ENCODE measurements at regions not wholly inside any gene's neighbourhood (a gene's known extent, or its start where the extent isn't known, plus 50 kb on each side); places are given as distances from the start of the nearest gene placed in this dataset.

DNA sequence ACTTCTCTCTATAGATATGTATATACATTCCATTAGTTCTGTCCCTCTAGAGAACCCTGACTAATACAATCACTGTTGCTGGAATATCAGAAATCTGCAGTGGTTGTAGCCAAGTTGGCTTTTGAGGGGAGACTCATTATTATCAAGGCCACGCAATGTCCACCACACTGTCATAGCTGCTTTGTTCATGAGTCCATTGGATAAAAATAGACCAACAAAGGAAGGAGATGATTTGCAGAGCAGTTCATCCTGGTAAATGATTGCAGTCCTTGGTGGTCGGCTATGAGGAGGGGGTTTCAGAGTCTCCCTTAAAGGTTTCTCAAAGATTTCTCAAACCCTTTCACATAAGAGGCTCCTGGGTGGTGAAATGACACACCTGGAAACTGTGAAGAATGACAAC, 192.8 kb upstream of the ANKH start:
- H3K4me3 ChIP-seq (replicated peaks; ENCODE audit: low read depth, low read length) = no peak overlapping the region
- TF ChIP-seq, protein P1, sequence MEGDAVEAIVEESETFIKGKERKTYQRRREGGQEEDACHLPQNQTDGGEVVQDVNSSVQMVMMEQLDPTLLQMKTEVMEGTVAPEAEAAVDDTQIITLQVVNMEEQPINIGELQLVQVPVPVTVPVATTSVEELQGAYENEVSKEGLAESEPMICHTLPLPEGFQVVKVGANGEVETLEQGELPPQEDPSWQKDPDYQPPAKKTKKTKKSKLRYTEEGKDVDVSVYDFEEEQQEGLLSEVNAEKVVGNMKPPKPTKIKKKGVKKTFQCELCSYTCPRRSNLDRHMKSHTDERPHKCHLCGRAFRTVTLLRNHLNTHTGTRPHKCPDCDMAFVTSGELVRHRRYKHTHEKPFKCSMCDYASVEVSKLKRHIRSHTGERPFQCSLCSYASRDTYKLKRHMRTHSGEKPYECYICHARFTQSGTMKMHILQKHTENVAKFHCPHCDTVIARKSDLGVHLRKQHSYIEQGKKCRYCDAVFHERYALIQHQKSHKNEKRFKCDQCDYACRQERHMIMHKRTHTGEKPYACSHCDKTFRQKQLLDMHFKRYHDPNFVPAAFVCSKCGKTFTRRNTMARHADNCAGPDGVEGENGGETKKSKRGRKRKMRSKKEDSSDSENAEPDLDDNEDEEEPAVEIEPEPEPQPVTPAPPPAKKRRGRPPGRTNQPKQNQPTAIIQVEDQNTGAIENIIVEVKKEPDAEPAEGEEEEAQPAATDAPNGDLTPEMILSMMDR (IDR thresholded peaks at IDR 0.05; ENCODE audit: low read length, missing control alignments) = no peak
- DNase-seq (ENCODE audit: low read depth) = no peak

DNA sequence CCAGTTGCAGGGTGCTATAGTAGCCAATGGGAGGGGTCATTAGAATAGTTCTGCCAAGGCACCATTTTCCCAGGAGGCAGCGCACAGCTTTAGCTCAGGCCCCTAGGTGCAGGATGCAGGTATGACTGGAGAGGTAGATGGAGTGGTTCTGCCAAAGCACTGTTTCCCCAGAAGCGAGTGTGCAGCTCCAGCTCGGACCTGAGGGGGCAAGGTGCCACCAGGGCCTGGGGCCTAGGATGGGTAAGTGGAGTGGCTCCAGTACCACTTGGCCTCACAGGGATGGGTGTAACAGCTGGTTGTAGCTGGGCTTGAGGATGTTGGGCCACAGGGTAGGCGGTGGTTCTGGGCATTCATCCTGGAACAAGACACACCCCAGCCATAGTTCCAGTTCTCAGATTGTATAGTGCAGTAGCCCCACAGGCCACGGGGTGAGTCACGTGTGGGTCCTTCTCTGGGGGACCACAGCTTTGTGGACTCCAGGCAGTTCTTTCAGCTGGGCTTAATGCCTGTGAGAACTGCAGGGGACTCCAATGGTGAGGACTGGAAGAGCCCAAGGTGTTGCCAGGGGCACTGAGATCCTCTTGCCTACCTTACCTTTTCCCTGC, 185.5 kb upstream of the ANKH start:
- H3K4me3 ChIP-seq (replicated peaks; ENCODE audit: low read depth, low read length) = no peak overlapping the region
- TF ChIP-seq, protein P1 (IDR thresholded peaks at IDR 0.05; ENCODE audit: low read length, missing control alignments) = no peak
- DNase-seq (ENCODE audit: low read depth) = no peak

DNA sequence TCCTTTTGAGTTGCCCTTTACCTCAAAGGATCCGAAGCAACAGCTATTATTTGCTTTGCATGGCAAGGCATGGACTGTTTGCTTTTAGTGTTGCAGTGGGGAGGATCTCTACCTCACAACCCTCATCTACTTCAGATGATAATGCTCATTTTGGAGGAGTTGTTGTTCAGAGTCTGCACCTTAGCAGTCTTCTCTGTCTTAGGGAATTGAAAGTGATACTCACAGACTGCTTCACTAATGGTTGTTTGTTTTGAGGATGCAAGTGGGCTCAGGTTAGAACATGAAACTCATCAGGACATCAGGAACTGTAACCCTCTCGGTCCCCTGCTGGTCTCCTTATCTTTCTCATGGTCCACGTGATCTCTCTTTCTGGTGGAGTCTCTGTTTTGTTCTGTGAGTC, 172.9 kb upstream of the ANKH start:
- no peak overlapping the region for H3K4me3 ChIP-seq (replicated peaks; ENCODE audit: low read depth, low read length)
- DNase-seq (ENCODE audit: low read depth) = no peak
- TF ChIP-seq, protein P1 (IDR thresholded peaks at IDR 0.05; ENCODE audit: low read length, missing control alignments) = no peak

- no peak for DNase-seq (ENCODE audit: low read depth)
- TF ChIP-seq, protein P1 (IDR thresholded peaks at IDR 0.05; ENCODE audit: low read length, missing control alignments) = no peak
- no peak overlapping the region for H3K4me3 ChIP-seq (replicated peaks; ENCODE audit: low read depth, low read length)
Measured at GRCh38 chr5:15037247-15037908, 165.8 kb upstream of the ANKH start.

- H3K4me3 ChIP-seq (replicated peaks; ENCODE audit: low read depth, low read length) = no peak overlapping the region
- DNase-seq (ENCODE audit: low read depth) = no peak
- TF ChIP-seq, protein P1 (IDR thresholded peaks at IDR 0.05; ENCODE audit: low read length, missing control alignments) = no peak
Measured at GRCh38 chr5:15034379-15034778, 162.8 kb upstream of the ANKH start.

GRCh38 chr5:15031180-15031579, 159.6 kb upstream of the ANKH start:
- H3K4me3 ChIP-seq (replicated peaks; ENCODE audit: low read depth, low read length) = no peak overlapping the region
- TF ChIP-seq, protein P1 (IDR thresholded peaks at IDR 0.05; ENCODE audit: low read length, missing control alignments) = no peak
- DNase-seq (ENCODE audit: low read depth) = no peak

DNA sequence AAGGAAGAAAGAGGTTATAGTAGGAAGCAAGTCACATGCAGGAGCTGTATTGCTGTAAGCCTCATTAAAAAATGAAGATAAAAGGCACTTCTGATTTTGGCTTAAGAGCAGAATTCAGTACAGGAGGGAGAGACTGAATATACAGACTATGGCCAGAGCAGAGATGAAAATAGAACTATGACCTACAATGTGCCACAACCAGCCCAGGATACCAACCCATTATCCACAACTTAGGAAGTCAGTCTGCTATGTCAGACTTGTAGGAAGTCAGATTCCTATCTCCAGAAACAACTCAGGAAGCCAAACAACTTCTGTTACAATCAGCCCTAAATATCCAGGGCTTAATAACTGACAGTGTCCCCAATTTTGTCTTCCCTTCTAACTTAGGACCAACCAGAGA, 156.2 kb upstream of the ANKH start:
- no peak overlapping the region for H3K4me3 ChIP-seq (replicated peaks; ENCODE audit: low read depth, low read length)
- no peak for DNase-seq (ENCODE audit: low read depth)
- TF ChIP-seq, protein P1 (IDR thresholded peaks at IDR 0.05; ENCODE audit: low read length, missing control alignments) = no peak
